NCI-H526 (cell line): ENCODE measurements at regions not wholly inside any gene's neighbourhood (a gene's known extent, or its start where the extent isn't known, plus 50 kb on each side); places are given as distances from the start of the nearest gene placed in this dataset.
"Not testable (repeated sequence)": the region's sequence is repeated elsewhere in the genome, so short reads cannot be mapped to it uniquely, and the experiment has no call there.

Experiments used
- DNase-seq, 2 experiments: peaks; one replicate each; lab custom pipeline; 2025; lab: John Stamatoyannopoulos, UW

- DNase-seq, result no peak
Observed at GRCh38 chr6:55955684-55956083, 80.3 kb upstream of the BMP5 start.

- DNase-seq, result no peak
Observed at GRCh38 chr6:55954436-55954835, 79.0 kb upstream of the BMP5 start.

- peak in 1 of 2 experiments; percentile 35 for DNase-seq
Observed at GRCh38 chr6:55953335-55953734, 77.9 kb upstream of the BMP5 start.

DNA sequence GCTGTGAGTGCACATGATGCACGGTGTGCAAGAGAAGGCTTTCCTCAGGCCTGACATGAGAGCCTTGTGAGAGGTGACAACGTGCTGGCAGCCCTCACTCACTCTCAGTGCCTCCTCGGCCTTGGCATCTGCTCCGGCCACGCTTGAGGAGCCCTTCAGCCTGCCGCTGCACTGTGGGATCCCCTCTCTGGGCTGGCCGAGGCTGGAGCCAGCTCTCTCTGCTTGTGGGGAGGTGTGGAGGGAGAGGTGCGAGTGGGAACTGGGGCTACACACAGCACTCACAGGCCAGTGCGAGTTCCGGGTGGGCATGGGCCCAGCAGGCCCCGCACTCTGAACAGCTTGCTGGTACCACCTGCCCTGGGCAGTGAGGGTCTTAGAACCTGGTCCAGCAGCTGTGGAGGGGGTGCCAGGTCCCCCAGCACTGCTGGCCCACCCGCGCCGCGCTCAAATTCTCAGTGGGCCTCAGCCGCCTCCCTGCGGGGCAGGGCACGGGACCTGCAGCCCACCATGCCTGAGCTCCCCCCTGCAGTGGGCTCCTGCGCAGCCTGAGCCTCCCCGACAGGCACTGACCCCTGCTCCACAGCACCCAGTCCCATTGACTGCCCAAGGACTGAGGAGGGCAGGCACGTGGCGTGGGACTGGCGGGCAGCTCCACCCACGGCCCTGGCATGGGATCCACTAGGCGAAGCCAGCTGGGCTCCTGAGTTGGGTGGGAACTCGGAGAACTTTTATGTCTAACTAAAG, 74.9 kb upstream of the BMP5 start:
- no peak for DNase-seq

GRCh38 chr6:55943329-55943728, 67.9 kb upstream of the BMP5 start:
- no peak for DNase-seq

GRCh38 chr6:55941702-55942101, 66.3 kb upstream of the BMP5 start:
- DNase-seq, result peak in 1 of 2 experiments; percentile 1

GRCh38 chr6:55937951-55938690, 62.7 kb upstream of the BMP5 start:
- DNase-seq, result no peak

DNA sequence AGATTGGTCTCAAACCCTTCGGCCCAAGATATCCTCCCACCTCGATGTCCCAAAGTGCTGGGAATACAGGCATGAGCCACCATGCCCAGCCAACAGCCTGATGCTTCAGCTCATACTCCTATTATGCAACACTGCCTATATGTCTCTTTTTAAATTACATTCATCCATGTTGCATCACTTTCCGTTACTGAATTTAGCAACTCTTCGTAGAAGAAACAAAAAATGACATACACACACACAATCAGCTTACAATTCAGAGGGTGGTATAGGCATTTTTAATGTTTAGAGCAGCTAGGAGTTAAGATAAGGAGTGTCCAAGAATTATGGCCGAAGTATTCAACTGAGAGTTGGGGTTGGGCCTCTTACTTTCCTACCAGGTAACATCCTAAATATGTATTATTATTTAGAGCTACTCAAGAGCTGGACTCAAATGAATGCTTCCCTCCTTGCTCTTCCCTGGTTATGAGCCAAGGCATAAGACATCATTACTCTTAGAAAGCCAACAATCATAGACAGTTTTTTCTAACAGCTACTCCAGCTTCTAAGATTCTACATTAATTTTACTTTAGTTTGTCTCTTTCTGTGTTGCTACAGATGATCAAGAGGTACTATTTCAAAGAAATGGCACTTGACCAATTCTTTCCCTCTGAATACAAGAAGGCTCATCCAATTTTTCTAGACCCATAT, 62.0 kb upstream of the BMP5 start:
- DNase-seq, result no peak

- DNase-seq, result no peak
Observed at GRCh38 chr6:55931101-55931500, 55.7 kb upstream of the BMP5 start.

- not testable (repeated sequence) for DNase-seq
Observed at GRCh38 chr6:55927713-55928112, 52.3 kb upstream of the BMP5 start.

- DNase-seq, result no peak
Observed at GRCh38 chr6:55925292-55925691, 49.9 kb upstream of the BMP5 start.
